ENCODE measurements at regions not wholly inside any gene's neighbourhood (a gene's known extent, or its start where the extent isn't known, plus 50 kb on each side); places are given as distances from the start of the nearest gene placed in this dataset.
A peak's percentile ranks its signal among the peaks of the same experiment; 100 is the strongest.
"Not testable (repeated sequence)": the region's sequence is repeated elsewhere in the genome, so short reads cannot be mapped to it uniquely, and the experiment has no call there.

DNA sequence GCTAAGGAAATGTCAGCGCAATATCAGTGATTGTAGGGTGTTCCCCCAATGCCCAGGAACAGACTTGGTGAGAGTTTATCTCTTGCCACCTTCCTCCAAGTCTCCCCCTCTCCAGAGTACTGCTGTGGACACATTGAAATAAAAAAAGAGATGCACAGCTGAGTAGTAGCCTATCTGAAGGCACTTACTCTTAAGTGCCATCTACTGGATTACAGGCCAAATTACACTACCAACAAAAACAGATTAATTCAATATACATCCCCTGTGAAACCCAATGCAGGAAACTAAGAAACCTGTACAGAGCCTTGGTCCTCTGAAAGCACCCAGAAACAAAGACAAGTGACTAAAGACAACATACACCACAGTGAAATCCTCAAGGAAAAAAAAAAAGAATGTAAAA lies 460.3 kb downstream of the ZIC3 start:
- no peak for DNase-seq

DNA sequence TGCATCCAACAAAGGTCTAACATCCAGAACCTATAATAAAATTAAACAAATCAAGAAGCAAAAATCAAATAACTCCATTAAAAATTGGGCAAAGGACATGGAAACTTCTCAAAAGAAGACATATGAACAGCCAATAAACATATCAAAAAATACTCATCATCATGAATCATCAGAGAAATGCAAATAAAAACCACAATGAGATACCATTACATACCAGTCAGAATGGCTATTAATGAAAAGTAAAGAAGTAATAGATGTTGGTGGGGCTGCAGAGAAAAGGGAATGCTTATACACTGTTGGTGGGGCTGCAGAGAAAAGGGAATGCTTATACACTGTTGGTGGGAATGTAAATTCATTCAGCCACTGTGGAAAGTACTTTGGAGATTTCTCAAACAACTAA lies 465.8 kb downstream of the ZIC3 start:
- DNase-seq: no peak

DNA sequence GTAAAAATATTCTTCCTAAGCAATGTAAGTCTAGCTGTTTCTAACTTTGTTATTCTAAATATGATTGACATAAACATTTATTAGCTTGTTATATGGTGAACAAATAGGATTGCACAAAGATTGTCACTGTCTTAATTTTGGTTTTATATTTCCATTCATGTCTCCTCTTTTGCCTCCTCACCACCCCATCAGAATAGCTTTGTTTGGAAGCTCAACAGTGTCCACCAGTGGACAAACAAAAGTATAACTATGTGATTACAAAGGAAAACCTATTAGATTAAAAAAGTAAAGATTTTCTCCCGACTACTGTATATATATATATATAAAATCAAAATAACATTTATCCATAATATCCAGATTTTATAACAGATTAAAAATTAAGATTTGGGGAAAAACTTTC lies 468.2 kb downstream of the ZIC3 start:
- no peak for DNase-seq

DNA sequence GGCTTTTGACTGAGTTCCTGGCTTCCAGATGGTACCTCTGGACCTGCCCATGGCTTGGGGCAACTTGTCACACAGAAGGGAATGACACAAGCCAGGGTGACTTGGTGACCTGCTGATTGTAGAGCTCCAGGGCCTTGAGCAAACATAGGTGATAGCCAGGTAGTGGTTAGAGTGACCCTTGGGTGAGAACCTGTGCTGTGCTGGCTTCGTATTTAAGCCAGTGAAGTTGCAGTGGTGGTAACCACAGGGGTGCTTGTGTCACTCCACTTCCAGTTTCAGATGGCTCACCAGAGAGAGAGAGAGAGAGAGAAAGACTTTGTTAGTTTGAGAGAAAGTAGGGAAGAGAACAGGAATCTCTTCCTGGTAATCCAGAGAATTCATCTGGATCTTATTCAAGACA lies 471.6 kb downstream of the ZIC3 start:
- DNase-seq: no peak

DNA sequence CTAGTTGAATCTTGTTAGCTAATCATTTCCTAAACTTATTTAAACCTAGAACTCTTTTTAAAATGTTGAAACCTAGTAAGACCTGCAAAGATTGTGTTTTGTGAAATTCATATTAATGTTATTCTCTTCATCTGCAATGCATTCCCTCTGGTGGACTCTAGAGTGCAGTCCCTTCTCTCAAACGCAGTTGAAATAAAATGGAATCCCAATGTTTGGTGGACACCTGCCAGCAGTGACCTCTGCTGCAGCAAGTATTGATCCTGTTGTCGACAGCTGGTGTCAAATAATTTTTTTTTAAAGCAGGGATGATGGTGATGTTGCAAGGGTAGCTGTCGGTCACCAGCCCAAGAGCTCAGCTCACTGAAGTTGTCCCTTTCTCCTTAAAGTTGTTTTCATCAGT lies 492.0 kb downstream of the ZIC3 start:
- DNase-seq: no peak

DNA sequence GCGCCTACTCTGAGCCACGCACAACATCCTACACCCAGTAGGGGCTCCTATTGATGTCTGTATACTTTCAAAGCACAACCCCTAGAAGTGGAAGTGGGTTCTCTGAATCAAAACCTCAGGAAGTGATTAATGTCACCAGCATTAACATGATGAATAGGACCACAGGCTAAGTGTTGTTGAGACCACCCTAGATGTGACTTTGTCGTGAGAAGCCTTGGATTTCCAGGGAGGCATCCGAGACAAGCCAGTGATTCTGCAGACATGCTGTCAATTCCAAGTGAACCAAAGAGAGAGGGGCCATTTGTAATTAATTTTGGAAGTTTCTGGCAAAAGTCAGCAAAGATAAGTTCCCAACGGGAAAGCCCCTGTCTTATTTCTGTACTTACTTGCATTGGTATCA lies 493.0 kb downstream of the ZIC3 start:
- DNase-seq: no peak

DNA sequence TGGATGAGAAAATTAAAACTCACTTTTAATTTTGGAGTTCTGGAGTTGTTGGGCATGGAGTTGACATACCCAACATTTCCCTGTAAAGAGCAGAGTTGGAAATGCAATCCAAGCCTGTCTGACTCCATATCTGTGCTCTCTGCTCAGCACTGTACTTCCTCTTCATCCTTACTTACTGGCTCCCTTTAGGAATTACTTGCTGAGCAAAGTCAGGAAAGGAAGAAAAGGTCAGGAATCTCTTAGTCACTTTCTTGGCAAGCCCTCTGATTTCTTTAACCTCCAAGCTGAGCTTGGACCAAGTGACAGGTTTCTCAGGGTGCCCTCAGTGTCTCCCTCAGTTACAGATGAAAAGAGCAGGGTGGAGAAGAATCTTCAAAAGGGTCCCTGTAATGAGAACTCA lies 501.5 kb downstream of the ZIC3 start:
- no peak for DNase-seq

DNA sequence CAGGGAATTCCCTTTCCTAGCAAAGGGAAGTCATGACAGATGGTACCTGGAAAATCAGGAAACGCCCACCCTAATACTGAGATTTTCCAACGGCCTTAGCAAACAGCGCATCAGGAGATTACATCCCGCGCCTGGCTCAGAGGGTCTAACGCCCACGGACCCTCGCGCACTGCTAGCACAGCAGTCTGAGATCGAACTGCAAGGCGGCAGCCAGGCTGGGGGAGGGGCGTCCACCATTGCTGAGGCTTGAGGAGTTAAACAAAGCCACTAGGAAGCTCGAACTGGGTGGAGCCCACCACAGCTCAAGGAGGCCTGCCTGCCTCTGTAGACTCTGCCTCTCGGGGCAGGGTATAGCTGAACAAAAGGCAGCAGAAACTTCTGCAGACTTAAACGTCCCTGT lies 507.7 kb downstream of the ZIC3 start:
- DNase-seq: no peak

DNA sequence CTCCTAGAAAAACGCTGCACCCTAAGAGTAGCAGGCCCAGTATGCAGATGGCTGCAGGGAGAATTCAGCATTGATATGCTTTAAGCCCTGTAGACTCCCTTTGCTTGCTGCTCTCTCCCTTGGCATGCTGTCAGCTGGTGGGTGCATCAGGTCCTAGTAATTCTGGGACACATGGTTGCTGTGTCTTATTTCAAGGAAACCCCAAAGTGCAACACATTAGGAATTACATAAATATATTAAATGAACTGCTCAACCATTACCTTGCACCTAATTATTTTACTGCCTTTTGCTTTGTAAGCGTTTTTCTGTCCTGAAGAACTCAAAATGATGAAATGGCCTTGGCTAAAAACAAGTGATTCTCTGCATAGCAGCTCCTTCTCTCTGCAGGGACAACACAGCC lies 516.3 kb downstream of the ZIC3 start:
- no peak for DNase-seq

DNA sequence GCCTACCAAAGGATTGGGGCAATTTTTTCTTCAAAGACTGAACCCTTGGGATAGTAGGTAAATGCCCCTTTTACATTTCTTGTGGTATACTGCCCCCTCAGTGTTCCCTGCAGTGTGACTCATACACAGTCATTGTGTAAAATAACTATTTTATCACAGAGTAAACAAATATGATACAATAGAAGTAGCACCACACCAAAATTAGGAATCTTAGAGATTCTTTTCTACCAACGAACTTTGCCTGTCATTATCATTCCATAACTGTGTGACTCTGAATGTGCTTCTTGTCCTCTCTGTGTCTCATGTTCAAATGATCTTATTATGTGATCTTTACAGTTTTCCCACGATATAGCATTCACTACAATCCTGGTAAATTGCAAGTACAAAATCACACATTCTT lies 517.0 kb downstream of the ZIC3 start:
- DNase-seq: no peak

DNA sequence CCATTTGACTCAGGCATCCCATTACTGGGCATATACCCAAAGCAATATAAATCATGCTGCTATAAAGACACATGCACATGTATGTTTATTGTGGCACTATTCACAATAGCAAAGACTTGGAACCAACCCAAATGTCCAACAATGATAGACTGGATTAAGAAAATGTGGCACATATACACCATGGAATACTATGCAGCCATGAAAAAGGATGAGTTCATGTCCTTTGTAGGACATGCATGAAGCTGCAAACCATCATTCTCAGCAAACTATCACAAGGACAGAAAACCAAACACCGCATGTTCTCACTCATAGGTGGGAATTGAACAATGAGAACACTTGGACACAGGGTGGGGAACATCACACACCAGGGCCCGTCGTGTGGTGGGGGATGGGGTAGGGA lies 545.0 kb downstream of the ZIC3 start:
- DNase-seq: not testable (repeated sequence)

DNA sequence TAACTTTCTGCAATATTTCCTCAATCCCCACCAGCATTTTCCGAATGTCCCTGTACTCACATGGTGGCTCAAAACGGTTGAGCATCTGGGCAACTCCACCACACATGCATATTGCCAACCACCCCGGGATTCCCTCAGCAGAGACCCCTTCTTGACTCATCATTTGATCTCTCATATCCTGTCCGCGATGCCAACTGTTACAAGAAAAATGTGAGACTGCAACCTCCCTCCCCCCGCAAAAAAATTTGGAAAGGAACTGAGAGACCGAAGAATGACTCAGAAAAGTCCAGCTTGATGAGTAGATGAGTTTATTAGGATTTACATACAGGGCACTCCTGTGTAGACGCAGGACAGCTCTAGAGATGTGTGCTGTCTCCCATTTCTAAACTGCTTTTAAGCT lies 561.4 kb downstream of the ZIC3 start:
- no peak for DNase-seq

DNA sequence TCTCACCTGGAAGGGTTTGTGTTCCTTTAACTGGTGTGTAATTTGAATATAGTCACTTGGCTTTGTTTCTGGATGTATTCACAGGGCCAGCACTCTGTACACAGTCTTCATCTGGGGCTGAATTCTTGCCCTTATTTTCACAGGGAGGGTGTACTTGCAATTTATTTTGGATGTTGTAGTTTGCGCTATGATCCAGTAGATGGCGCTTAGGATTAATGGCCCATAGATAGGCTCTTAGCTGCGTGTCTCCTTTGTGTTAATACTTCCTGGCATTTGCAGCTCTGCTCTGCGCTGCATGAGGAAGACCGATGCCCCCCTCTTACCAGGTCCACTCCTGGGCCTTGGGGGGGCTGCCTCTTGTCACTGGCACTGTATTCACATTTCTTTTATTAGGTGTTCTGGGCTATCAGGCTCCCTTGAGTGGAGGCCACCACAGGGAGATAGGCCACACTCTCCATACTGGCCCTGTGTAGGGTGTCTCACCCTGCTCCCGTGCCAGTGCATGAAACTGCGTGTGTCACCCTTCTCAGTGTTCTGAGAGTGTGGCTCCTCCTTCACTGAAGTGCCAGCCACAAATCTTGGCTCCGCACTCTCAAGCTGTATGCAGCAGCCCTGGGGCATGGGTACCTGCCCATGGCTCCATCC lies 562.2 kb downstream of the ZIC3 start:
- DNase-seq: peak; percentile 32

DNA sequence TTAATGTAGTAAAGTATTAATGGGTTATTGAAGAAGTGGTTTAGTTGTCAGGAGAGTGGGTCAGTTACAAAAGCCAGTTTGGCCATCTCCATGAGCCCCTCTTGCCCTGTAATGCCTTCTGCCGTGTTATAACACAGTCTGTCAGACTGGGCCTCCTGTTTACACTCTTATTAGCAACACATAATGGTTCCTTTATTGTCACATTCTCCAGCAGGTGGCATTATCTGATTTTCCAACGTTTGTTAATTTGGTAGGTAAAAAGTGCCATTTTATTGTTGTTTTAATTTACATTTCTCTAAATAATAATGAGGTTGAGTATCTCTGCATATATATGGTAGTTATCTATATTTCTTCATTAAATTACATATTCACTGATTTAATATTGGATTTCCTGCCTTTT lies 560.8 kb downstream of the FGF13 start:
- no peak for DNase-seq

DNA sequence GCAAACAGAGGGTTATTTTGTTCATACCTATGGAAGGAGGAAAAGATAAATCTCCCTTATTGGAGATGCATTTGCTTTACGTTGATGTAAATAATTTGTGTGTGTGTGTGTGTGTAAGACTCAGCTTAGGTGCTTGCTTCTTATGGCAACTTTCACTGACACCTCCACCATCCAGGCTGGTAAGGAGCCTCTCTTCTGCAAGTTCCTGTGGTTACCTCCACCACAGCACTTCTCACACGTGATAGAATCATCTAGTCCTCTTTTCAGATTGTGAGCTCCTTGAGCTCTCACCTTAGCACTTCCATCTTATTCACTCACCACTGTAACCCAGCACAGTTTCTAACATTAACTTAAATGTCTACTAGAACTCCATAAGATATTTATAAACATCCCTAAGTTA lies 553.7 kb downstream of the FGF13 start:
- no peak for DNase-seq

DNA sequence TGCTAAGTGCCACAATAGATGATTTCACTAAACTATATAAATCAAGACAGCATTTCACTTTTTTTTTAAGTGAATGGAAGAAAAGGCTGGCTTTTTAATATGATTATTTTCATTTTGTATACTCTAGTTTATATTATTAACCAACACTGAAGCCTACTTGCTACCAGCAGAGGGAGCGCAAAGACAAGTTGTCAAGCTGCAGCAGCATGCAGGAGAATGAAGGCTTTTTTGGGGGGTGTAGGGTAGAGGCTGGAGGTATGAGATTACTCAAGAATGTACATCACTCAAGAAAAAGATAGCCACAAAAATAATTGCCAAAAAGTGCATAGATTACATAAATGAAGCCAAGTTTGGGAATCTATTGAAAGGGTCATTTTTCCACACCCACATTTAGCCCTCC lies 519.5 kb downstream of the FGF13 start:
- peak; percentile 36 for DNase-seq

DNA sequence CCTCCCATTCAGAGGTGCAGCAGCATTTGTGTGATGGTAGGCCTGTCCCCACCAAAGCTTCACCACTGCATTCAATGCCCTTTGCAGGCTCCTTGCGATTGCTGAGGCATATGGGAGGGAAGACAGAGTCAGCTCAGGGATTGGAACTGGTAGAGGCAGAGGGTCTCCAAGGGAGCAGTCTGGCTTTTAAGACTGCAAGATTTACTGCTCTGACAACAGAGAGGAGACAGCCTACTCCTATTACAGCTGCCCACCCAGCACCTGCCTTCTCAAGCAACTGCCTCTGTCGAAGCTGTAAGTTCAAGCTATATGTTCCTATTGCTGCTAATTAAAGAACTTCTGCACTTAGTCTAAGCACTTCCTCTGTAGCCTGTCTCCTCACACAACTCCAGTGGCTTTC lies 481.8 kb downstream of the FGF13 start:
- DNase-seq: no peak

DNA sequence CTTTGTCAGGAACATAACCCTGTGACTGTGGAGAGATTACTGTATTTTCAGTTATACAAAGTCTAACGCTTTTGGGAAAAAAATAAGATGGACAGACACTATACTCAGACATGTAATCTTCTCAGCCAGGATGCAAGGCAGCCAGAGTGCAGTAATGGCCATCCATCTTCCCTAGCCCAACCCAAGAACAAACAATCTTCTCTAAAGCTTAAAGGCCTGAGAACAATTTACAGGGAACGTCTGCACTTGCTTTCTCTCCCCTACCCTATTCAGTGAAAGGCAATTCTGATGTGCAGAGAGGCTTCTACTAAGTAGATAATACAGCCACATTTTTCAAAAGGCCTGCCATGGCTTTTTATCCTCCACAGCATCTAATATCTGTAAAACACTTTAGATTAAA lies 471.3 kb downstream of the FGF13 start:
- no peak for DNase-seq

DNA sequence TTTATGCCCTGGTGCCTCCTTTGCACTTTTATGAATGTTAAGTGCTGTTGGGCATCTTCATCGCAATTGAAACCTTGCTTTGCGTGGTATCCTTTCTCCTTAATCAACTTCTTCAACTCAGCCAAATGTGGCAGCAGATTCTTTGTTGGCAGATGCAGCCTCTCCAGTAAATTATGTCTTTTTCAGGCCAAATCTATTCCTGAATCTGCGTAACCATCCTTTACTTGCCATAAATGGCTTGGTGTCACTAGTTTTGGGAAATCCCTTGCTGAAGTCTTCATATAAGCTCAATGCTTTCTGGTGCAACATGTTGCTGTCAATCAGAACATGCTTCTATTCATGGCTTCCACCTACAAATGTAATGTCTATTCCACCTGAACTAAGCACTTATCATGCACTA lies 457.5 kb downstream of the FGF13 start:
- DNase-seq: no peak

DNA sequence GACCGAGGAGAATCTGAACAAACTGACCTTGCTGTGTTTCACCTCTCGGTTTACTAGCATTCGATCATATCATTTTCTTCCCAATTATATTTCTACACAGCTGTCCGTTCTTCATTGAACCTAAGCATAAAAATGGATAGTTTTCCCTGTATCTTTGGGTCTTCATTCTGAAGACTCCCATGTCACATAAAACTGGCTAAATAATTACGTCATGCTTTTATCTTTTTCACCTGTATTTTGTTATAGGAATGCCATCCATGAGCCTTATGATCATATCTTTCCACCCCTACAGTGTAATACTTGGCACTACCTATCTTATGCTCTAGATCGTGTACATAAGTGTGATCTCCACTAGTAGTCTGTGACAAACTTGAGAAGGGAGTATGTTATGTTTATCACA lies 456.1 kb downstream of the FGF13 start:
- DNase-seq: no peak

DNA sequence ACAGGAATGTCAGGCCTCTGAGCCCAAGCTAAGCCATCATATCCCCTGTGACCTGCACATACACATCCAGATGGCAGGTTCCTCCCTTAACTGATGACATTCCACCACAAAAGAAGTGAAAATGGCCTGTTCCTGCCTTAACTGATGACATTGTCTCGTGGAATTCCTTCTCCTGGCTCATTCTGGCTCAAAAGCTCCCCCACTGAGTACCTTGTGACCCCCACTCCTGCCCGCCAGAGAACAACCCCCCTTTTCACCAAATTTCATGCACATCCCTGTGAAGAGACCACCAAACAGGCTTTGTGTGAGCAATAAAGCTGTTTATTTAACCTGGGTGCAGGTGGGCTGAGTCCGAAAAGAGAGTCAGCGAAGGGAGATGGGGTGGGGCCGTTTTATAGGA lies 447.4 kb downstream of the FGF13 start:
- DNase-seq: not testable (repeated sequence)

DNA sequence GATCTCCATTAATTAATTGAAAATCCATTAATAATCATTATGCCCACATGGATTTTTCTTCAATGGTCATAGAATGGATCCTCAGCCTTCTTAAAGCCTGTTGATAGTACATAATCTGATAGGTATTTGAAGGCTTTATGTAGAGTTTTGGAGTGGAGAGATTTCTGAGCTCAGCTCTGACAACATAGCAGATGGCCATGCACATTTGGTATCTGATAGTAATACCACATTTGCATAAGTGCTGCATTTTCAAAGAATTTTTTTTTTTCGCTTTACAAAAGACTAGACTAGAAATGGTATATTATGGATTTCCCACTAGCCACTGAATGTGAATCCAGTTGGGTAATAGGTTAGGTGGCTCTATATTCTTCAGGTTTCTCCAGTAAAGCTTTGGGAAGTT lies 440.6 kb downstream of the FGF13 start:
- DNase-seq: no peak

DNA sequence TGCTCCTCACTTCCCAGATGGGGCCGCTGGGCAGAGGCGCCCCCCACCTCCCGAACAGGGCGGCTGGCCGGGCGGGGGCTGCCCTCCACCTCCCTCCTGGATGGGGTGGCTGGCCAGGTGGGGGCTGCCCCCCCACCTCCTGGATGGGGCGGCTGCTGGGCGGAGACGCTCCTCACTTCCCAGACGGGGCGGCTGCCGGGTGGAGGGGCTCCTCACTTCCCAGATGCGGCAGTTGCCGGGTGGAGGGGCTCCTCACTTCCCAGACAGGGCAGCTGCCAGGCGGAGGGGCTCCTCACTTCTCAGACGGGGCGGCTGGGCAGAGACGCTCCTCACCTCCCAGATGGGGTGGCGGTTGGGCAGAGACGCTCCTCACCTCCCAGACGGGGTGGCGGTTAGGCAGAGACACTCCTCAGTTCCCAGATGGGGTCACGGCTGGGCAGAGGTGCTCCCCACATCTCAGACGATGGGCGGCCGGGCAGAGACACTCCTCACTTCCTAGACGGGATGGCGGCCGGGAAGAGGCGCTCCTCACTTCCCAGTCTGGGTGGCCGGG lies 428.8 kb downstream of the FGF13 start:
- not testable (repeated sequence) for DNase-seq

DNA sequence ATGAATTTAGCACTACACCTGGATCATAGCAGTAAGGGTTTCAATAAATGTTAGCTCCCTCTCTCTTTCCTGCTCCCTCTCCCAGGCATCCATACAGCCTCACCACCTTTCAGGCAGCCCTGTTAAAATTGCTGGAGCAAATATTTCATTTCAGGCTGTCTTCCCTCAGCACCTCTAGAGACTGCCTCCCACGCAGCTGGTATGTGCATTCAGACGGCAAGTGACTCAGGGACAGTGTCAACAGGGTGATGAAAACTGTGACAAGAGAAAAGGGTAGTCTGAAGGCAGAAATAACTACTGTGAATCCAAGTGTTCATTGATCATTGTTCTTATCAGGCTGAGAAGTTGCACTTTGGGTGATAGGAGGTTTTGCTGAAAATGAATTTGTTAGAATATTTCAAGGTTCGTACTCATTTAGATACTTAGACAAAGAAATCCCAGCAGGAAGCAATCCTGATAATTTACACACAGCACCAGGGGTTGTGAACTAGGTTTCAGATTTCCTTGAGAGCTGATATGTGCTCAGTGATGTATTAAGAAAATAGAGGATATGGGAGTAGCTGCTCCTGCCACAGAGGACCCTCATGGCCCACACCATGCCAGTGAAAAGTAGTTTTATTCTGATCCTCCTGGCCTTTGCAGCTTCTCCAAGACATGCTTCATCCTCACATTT lies 424.2 kb downstream of the FGF13 start:
- no peak for DNase-seq

DNA sequence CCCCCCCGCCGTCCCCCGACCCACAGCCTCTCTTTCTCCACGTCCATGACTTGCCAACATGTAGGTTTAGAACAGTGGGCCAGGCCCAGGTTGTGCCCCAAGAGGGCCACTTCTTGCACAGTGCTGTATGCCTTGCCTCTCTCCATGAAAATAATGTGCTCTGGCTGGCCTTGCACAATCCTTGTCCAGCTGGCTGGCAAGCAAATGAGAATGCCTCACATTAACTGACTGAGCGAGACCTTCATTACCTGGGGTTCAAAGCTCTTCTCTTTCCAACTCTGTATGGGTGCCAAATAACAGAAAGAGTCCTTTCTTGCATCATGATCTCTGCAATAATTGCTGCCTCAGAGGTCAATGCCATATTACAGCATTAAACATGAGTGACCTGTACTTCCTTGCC lies 416.6 kb downstream of the FGF13 start:
- no peak for DNase-seq

All from right forelimb (tissue), 1 donor.